ENCODE measurements at regions not wholly inside any gene's neighbourhood (a gene's known extent, or its start where the extent isn't known, plus 50 kb on each side); places are given as distances from the start of the nearest gene placed in this dataset.

DNA sequence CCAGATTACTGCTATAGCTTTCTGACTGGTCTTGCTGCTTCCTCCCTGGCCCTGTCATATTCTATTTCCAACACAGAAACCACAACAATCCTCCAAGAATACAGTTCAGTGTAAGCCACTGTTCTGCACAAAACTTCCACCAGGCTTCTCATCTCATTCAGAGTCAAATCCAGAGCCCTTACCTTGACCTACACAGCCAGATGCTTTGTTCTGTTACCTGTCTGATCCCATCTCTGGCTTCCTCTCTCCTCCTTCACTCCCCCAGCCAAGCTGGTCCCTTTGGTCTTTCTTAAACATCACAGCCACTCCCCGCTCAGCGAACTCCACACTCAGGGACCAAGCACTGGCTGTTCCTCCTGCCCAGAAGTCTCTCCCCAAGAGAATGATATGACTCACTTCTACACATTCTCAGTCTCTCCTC, 84.8 kb upstream of the BMP2K start:
- Histone ChIP-seq H3K9me3 (replicated peaks; ENCODE audit: control insufficient read depth, low read depth, low read length) (no peaks in the 10 kb centered on the region), H3K27ac (ENCODE audit: low read length) (no peak overlapping the region), H3K4me1 (ENCODE audit: control insufficient read depth, insufficient read depth, low read length) (no peaks in the 10 kb centered on the region), H3K27me3 (ENCODE audit: control insufficient read depth, insufficient read depth, low read length) (no peaks in the 10 kb centered on the region), H3K36me3 (ENCODE audit: control insufficient read depth, insufficient read depth, low read length) (no peaks in the 10 kb centered on the region), H3K4me3 (ENCODE audit: low read length) (no peak overlapping the region)
- no CpG with 5 or more reads among the region's 2 CpGs for WGBS (ENCODE audit: insufficient coverage)
- peak; percentile 24 for DNase-seq

DNA sequence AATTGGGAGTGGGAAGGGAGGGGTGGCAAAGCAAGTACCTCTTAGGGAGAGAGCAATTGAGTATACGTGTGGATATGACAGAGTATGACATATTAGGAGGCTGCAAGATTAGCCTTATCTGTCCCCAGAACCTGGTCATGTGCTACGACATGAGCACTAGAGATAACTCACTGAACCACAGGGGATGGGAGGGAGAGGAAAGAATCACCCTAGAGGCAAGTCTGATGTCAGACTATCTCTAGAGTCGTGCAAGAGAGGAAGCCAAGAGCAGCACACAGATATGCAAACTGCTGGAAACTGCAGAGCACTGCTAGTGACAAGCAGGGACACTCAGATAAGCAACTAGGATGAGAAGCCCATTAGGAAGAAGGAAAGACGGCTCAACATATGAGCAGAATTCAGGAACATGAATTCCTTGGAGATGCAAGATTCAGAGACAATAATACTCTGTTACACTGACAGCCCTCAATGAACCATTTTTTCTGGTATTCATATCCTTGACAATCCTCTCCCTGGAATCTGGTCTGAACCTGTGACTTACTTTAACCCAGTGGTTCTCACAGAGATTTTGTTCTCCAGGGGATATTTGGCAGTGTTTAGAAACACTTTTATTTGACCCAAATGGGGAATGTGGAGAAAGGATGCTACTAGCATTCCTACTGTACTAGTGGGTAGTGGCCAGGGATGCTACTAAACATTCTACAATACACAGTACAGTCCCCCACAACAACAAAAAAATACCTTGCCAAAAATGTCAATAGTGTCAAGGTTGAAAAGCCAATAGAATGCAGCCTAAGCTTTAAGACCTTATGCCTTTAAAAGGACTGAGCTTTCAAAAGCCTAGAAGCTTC, 84.0 kb upstream of the BMP2K start:
- Histone ChIP-seq H3K4me1 (ENCODE audit: control insufficient read depth, insufficient read depth, low read length) (no peaks in the 10 kb centered on the region), H3K36me3 (ENCODE audit: control insufficient read depth, insufficient read depth, low read length) (no peaks in the 10 kb centered on the region), H3K4me3 (ENCODE audit: low read length) (no peak overlapping the region), H3K27ac (ENCODE audit: low read length) (no peak overlapping the region), H3K27me3 (ENCODE audit: control insufficient read depth, insufficient read depth, low read length) (no peaks in the 10 kb centered on the region), H3K9me3 (replicated peaks; ENCODE audit: control insufficient read depth, low read depth, low read length) (no peaks in the 10 kb centered on the region)
- 23% methylated on average over 3 of the region's 4 CpGs for WGBS (ENCODE audit: insufficient coverage)
- peak; percentile 33 for DNase-seq

DNA sequence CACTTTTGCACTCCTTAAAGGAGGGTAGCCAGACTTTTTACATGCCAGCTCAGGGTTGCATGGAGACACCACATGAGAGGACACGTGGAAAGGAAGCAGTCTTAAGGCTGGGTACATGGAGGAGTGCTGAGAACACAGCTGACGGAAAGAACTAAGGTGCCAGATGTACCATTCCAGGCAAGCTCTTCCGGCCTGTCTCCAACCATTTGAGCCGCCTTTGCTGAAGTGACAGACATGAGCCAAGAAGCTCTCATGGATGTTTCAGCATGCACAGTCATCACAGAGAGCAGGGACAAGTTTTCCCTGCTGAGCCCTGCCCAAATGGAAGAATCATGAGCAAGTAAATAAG, 83.4 kb upstream of the BMP2K start:
- no peak for DNase-seq
- WGBS (ENCODE audit: insufficient coverage), result 63% methylated on average over 4 of the region's 4 CpGs
- H3K4me1 ChIP-seq (ENCODE audit: control insufficient read depth, insufficient read depth, low read length), result no peaks in the 10 kb centered on the region
- no peak overlapping the region for H3K4me3 ChIP-seq (ENCODE audit: low read length)
- no peaks in the 10 kb centered on the region for H3K27me3 ChIP-seq (ENCODE audit: control insufficient read depth, insufficient read depth, low read length)
- no peaks in the 10 kb centered on the region for H3K36me3 ChIP-seq (ENCODE audit: control insufficient read depth, insufficient read depth, low read length)
- H3K9me3 ChIP-seq (replicated peaks; ENCODE audit: control insufficient read depth, low read depth, low read length), result no peaks in the 10 kb centered on the region
- H3K27ac ChIP-seq (ENCODE audit: low read length), result no peak overlapping the region

DNA sequence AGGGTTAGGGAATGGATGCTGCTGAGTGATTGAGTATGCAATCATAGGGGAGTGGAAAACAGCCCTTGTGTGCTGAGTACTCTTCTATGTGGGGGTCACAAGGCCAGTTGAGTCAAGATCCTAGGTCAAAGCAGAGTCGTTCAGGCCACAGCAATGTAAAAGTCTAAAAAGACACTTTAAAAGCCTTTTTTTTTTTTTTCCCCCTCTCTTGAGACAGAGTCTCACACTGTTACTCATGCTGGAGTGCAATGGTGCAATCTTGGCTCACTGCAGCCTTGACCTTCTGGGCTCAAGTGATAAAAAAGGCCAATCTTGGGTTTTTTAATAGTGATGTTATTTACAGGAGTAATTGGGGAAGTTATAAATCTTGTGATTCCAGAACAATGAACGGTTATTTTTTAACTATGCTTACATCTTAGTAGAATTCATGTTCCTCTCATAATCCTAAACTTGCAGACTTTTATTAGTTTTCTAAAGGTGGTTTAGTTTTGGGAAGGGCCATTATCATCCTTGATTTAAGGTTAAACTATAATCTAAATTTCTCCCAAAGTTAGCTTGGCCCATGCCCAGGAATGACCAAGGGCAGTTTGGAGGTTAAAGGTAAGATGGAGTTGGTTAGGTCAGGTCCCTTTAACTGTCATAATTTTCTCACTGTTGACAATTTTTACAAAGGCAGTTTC, 82.2 kb upstream of the BMP2K start:
- Histone ChIP-seq H3K27ac (ENCODE audit: low read length) (no peak overlapping the region), H3K36me3 (ENCODE audit: control insufficient read depth, insufficient read depth, low read length) (no peaks in the 10 kb centered on the region), H3K4me3 (ENCODE audit: low read length) (no peak overlapping the region), H3K4me1 (ENCODE audit: control insufficient read depth, insufficient read depth, low read length) (no peaks in the 10 kb centered on the region), H3K27me3 (ENCODE audit: control insufficient read depth, insufficient read depth, low read length) (no peaks in the 10 kb centered on the region), H3K9me3 (replicated peaks; ENCODE audit: control insufficient read depth, low read depth, low read length) (no peaks in the 10 kb centered on the region)
- WGBS (ENCODE audit: insufficient coverage), result 20% methylated on average over 1 of the region's 2 CpGs
- no peak for DNase-seq

DNA sequence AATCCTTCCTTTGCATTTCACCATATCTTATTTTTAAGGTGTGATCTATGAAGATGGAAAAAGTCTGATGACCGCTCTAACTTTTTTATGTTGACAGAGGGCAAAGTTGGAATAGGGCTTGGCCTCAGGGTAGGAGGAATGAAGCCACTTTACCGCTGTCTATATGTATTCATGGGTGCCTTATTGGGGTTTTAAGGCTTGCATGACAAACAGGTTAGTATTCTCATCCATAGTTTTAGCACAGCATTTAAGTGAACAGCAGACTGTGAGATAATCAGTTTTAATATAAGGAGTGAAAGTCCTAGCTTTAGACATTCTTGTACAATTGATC, 81.7 kb upstream of the BMP2K start:
- WGBS (ENCODE audit: insufficient coverage), result no CpG with 5 or more reads among the region's 2 CpGs
- H3K9me3 ChIP-seq (replicated peaks; ENCODE audit: control insufficient read depth, low read depth, low read length), result no peaks in the 10 kb centered on the region
- no peak overlapping the region for H3K27ac ChIP-seq (ENCODE audit: low read length)
- DNase-seq, result no peak
- no peaks in the 10 kb centered on the region for H3K36me3 ChIP-seq (ENCODE audit: control insufficient read depth, insufficient read depth, low read length)
- H3K4me1 ChIP-seq (ENCODE audit: control insufficient read depth, insufficient read depth, low read length), result no peaks in the 10 kb centered on the region
- no peak overlapping the region for H3K4me3 ChIP-seq (ENCODE audit: low read length)
- H3K27me3 ChIP-seq (ENCODE audit: control insufficient read depth, insufficient read depth, low read length), result no peaks in the 10 kb centered on the region

DNA sequence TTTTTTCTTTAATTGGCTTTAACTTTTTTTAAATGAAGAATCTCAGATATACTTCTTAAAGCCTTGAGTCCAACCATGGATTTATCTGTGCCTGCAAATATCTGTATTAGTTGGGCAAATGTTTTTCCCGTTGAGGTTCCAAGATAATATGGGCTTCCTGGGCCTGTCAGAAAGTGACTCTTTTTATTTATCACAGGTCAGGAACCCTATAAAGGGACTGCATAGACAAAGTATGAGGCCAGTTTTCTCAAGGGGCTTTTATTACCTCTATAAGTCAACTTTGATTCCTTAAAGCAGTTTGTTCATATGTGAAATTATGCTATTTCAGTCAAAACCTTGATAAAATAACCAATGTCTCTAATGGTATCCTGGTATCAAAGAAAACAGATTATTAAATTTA, 80.2 kb upstream of the BMP2K start:
- no peaks in the 10 kb centered on the region for H3K36me3 ChIP-seq (ENCODE audit: control insufficient read depth, insufficient read depth, low read length)
- no peaks in the 10 kb centered on the region for H3K27me3 ChIP-seq (ENCODE audit: control insufficient read depth, insufficient read depth, low read length)
- no peaks in the 10 kb centered on the region for H3K4me1 ChIP-seq (ENCODE audit: control insufficient read depth, insufficient read depth, low read length)
- no peak for DNase-seq
- WGBS (ENCODE audit: insufficient coverage), result no CpG with 5 or more reads among the region's 1 CpG
- H3K9me3 ChIP-seq (replicated peaks; ENCODE audit: control insufficient read depth, low read depth, low read length), result no peaks in the 10 kb centered on the region
- no peak overlapping the region for H3K4me3 ChIP-seq (ENCODE audit: low read length)
- H3K27ac ChIP-seq (ENCODE audit: low read length), result no peak overlapping the region

DNA sequence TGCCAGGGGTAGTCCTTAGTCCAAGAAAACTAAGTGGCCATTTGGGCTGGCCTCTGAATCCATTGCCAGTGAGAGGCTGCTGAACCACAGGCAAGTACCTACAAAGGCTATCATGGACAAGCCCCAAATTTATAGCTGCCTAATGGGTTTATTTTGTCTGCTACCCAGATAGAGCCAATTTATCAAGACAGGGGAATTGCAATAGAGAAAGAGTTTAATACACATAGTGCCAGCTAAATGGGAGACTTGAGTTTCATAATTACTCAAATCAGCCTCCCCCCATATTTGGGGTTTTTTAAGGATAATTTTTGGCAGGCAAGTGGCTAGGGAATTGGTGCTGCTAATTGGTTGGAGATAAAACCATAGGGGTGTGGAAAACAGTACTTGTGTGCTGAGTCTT, 73.1 kb upstream of the BMP2K start:
- no peaks in the 10 kb centered on the region for H3K36me3 ChIP-seq (ENCODE audit: control insufficient read depth, insufficient read depth, low read length)
- peaks cover 9% of the 10 kb centered on the region for H3K9me3 ChIP-seq (replicated peaks; ENCODE audit: control insufficient read depth, low read depth, low read length)
- no peaks in the 10 kb centered on the region for H3K4me1 ChIP-seq (ENCODE audit: control insufficient read depth, insufficient read depth, low read length)
- no peaks in the 10 kb centered on the region for H3K27me3 ChIP-seq (ENCODE audit: control insufficient read depth, insufficient read depth, low read length)
- no peak for DNase-seq
- H3K27ac ChIP-seq (ENCODE audit: low read length), result no peak overlapping the region
- no peak overlapping the region for H3K4me3 ChIP-seq (ENCODE audit: low read length)

DNA sequence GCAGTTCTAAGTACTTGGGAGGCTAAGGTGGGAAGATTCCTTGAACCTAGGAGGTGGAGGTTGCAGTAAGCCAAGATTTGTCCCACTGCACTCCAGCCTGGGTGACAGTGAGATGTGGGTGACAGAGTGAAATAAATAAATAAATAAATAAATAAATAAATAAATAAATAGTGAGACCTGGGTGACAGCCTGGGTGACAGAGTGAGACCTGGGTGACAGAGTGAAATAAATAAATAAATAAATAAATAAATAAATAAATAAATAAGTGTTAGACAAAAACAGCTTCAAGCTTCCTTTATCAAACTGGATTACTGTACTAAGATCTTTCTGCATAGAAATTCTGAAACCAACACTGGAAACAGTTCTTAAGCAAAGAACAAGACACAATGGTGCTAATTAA, 71.8 kb upstream of the BMP2K start:
- Histone ChIP-seq H3K27ac (ENCODE audit: low read length) (no peak overlapping the region), H3K9me3 (replicated peaks; ENCODE audit: control insufficient read depth, low read depth, low read length) (peaks cover 9% of the 10 kb centered on the region), H3K36me3 (ENCODE audit: control insufficient read depth, insufficient read depth, low read length) (no peaks in the 10 kb centered on the region), H3K27me3 (ENCODE audit: control insufficient read depth, insufficient read depth, low read length) (no peaks in the 10 kb centered on the region), H3K4me3 (ENCODE audit: low read length) (no peak overlapping the region), H3K4me1 (ENCODE audit: control insufficient read depth, insufficient read depth, low read length) (no peaks in the 10 kb centered on the region)
- no peak for DNase-seq

DNA sequence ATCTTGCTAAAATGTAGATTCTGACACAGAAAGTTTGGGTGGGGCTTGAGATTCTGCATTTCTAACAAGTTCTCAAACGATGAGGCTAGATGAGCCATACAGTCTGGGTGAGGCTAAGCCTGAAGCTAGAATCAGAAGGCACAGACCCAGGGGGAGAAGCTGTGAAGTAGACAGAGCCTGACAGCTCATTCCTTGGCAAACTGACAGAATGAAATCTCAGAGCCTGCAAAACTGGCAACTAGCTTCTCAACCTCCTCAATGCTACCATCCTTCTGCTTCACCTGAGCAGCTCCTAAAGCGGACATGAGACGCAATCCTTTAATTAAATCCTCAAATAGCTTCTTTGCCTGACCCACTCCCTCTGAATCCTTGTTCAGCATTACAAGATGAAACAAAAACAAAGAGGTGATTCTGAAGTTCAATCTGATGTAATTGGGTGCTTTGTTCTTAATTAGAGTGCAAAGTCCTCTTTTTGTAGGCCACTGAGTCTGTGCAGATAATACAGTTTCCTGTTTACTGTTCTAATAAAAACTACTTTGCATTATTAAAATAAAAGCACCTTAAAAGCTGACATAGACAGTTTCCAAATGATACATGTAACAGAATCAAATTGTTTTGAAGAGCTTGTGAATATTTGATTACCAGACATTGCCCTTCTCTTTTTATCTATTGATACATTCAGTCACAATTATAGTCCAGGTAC, 71.0 kb upstream of the BMP2K start:
- Histone ChIP-seq H3K9me3 (replicated peaks; ENCODE audit: control insufficient read depth, low read depth, low read length) (peaks cover 9% of the 10 kb centered on the region), H3K4me1 (ENCODE audit: control insufficient read depth, insufficient read depth, low read length) (no peaks in the 10 kb centered on the region), H3K27ac (ENCODE audit: low read length) (no peak overlapping the region), H3K36me3 (ENCODE audit: control insufficient read depth, insufficient read depth, low read length) (no peaks in the 10 kb centered on the region), H3K27me3 (ENCODE audit: control insufficient read depth, insufficient read depth, low read length) (no peaks in the 10 kb centered on the region), H3K4me3 (ENCODE audit: low read length) (no peak overlapping the region)
- 44% methylated on average over 1 of the region's 3 CpGs for WGBS (ENCODE audit: insufficient coverage)
- DNase-seq, result no peak

DNA sequence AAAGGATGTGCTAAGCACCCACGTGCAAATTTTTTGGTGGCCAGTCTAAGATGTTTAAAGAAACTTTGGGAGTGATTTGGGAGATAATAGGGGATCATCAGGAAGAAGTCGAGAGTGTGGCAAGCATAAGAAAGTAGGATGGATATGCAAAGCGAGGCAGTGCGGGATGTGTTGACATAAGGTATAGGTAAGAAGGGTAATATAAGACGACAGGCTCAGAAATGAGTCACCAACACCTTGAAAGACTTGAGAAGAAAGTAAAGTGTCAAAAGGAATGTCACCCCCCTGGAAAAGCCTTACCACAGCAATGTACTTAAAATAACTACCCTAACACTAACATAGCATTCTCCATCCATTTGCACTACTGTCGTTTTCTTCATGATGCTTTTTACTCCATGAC, 69.8 kb upstream of the BMP2K start:
- H3K36me3 ChIP-seq (ENCODE audit: control insufficient read depth, insufficient read depth, low read length), result no peaks in the 10 kb centered on the region
- H3K4me1 ChIP-seq (ENCODE audit: control insufficient read depth, insufficient read depth, low read length), result no peaks in the 10 kb centered on the region
- no peak overlapping the region for H3K27ac ChIP-seq (ENCODE audit: low read length)
- peaks cover 14% of the 10 kb centered on the region for H3K9me3 ChIP-seq (replicated peaks; ENCODE audit: control insufficient read depth, low read depth, low read length)
- no peak overlapping the region for H3K4me3 ChIP-seq (ENCODE audit: low read length)
- 47% methylated on average over 4 of the region's 6 CpGs for WGBS (ENCODE audit: insufficient coverage)
- no peaks in the 10 kb centered on the region for H3K27me3 ChIP-seq (ENCODE audit: control insufficient read depth, insufficient read depth, low read length)
- no peak for DNase-seq

Data from muscle of leg (tissue), 3 donors.